ENCODE measurements at regions not wholly inside any gene's neighbourhood (a gene's known extent, or its start where the extent isn't known, plus 50 kb on each side); places are given as distances from the start of the nearest gene placed in this dataset.

DNA sequence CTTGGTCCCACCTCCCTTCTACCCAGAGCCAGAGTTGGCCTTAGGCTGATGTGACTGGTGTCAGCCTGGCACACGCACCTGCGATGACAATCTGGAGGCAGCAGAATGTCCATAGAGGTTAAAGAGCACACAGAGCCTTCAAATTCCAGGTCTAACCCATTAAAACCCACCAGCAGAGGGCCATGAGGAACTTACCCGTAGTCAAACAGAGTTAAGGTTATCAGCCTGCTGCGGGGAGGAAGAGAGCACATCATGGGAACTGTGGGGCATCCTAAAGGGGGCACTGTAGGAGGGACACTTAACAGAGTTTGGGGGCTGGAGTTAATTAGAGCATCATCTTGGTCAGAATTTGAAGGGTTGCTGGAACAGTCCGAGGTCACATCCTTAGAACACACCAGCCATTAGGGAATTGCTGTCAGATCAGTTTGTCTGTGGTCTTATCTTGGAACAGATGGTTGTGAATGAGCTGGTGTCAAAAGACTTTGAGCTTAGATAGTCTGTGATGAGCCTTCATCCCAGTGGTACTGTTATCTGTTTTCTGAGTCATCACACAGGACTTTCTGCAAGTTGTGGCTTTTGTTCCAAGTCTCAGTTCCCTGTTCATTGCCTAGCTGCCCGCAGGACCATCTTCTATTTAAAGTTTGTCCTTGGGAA, 248.6 kb downstream of the LOXHD1 start:
- no peak for DNase-seq (ENCODE audit: low read depth)

DNA sequence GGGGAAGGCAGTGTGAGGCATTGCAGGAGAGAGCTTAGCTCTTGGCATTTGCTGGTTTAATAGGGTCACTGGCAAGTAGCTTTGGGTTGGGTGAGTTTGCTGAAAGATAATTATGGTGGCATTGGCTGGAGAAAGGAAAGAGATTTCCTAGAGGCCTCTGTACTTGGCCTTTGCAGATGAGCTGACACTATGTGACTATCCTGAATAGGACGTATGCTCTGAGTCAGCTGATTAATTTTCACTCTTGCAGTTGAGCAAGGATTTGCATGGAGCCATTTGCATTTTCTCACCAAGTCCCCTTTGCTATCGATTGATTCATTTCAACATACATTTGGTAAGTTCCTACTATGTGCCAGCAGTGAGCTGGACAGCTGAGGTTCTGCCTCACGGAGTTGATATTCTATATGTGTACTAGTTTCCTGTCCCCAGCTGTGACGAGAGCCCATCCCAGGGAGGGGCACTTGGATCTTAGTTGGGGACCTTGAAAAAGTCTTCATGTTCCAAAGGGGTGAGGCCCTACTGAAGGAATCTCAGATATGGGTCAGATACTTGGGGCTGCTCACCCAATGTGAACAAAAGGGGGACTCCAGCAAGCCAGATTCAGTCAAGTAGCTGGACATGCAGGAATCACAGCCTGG, 245.7 kb downstream of the LOXHD1 start:
- DNase-seq (ENCODE audit: low read depth): no peak

DNA sequence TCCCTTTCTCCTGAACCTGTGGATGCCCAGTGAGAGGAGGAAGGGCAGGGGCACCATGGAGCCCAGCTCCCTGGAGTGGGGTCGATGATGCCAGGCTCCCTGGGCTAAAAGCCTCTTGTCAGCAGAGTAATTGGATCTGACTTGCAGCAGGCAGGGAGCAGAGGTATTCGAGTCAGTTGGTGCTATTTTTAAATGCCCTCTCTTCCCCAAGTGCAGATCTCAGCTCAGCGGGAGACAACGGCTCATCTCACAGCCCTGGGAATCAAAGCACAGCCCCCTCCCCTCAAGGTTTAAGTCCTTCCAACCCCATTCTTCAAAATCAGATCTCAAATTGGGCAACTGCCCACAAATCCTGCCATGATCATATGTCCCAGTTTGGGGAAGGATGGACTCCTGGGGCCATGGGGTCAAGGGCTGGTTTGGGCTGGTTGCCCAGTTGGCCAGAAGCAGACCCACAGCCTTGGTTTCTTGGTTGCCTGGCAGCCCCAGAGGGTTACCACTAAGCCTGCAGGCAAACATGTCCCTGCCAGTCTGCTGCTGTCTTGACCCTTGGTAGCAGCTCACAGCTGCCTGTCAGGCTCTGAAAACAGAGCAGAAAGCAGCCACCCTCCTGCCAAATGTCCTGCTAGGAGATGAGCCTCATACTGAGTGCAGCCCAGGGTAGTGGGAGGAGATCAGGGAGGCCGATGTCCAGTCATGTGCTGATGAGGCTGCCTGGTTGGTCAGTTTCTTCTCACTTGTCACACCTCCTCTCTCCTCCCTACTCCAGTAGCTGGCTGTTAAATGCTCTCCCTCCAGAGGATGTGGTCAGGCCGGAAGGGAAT, 244.9 kb downstream of the LOXHD1 start:
- peak; percentile 86 for DNase-seq (ENCODE audit: low read depth)

DNA sequence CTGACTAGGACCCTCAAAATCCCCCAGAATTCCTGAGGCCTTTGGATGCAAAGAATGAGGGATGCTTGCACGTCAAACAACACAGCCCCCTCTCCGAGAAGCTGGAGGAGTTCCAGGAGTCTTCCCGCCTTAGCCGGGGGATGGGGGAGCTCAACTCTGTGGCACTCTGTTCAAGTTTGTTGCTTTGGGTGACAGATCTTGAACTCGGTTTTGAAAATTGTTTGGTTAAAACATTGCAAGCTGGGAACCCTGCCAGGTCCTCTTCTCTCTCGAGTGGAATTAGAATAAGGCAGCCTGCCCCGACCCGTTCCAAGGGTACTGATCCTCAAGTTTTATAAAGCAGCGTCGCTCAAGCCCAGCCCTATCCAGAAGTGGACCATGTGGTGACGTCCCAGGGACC, 244.1 kb downstream of the LOXHD1 start:
- no peak for DNase-seq (ENCODE audit: low read depth)

DNA sequence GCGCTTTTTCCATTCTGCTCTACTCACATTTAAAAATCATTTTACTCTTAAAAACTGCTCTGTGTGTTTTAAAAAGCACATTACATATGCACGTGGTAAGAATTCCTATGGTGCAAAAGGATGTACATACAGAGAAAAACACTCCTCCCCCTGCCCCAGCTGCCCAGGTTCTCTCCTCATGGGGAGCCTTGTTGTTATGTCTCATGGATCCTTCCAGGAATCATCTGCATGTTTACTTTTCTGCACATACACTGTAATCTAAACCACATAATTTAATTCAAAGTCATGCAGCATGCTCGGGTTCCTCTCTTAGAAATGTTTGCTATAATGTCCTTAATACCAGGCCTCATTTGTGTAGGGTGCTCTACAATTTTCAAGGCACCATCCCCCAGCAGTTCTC, 243.3 kb downstream of the LOXHD1 start:
- DNase-seq (ENCODE audit: low read depth): no peak

DNA sequence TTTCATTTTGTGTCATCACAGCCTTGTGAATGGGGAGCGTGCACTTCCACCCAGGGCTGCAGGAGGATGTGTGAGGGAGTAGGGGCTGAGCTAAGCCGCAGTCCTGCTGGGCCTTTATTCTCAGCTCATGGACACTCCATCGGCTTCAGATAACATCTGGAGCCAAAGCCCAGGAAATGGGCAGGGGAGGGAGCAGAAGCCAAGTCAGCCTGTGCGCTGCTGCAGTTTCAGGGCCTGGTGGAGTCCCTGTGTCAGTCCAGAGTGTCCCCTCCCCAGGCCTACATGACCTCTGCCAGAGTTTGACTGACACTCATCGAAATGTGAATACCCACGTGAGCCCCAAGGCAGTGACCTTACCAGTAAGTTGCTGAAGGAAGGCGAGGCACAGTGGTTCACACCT, 242.2 kb downstream of the LOXHD1 start:
- DNase-seq (ENCODE audit: low read depth): no peak

DNA sequence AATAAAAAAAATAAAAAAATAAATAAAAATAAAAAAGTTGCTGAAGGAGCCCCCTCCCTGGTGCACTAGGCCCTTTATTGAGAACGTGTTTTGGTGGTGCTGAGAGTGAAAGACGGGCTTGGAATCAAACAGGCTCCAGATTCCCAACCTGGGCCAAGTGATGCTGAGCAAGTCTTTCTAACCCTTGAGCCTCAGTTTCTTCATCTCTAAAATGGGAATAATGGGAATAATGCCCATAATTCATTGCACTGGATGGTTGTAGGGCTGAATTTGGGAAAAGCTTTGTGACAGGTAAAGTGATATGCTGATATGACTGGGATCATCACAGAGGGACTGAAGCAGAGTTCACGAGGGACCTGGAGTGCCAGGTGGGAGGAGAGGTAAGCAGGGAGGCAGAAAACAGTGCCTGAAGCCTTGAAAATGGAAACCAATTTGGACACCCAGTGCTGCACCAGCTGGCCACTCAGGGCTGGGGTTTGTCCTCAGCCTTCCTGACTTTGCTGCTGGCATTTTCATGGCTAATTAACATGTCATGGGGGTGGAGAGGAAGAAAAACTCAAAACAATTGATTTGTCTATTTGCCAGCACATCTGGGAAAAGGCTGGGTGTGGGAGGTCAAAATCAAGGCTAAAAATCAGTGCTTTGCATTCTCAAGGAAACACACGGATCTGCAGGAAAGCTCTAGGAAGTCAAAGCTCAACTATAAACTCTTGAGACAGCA, 241.3 kb downstream of the LOXHD1 start:
- DNase-seq (ENCODE audit: low read depth): no peak

DNA sequence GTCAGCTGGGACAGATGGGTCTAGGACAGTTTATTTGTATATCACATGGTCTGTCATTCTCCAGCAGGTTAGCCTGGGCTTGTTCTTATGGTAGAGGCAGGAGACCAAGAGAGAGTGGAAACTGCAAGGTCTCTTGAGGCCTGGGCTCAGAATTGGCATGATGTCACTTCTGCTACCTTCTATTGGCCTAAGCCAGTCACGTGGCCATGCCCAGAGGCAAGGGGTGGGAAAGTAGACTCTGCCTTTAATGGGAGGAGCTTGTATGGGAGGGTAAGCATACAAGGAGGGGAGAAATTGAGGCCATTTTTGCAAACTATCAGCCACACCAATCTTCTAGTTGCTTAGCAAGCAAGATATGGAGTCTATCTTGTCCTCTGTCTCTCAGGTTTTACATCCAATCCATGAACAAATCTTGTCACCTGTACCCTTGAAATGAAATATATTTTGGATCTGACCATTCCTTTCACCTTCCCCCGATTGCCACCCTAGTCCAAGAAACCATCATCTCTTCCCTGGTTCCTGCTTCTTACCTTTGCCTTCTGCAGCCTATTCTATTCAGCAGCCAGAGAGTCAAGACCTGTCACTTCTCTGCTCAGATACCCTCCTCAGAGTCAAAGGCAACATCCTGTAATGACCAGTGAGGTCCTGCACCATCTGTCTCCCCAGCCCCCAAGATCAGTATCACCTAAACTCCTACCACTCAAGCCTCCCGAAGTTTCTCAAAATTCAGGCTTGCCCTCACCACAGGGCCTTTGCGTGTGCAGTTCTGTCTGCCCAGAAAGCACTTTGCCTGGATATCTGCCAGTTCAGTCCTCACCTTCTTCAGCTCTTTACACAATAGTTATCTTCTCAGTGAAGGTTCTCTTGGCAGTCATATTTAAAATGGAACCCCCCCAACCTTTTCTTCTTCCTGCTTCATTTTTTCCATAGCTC, 240.0 kb downstream of the LOXHD1 start:
- DNase-seq (ENCODE audit: low read depth): peak; percentile 15

DNA sequence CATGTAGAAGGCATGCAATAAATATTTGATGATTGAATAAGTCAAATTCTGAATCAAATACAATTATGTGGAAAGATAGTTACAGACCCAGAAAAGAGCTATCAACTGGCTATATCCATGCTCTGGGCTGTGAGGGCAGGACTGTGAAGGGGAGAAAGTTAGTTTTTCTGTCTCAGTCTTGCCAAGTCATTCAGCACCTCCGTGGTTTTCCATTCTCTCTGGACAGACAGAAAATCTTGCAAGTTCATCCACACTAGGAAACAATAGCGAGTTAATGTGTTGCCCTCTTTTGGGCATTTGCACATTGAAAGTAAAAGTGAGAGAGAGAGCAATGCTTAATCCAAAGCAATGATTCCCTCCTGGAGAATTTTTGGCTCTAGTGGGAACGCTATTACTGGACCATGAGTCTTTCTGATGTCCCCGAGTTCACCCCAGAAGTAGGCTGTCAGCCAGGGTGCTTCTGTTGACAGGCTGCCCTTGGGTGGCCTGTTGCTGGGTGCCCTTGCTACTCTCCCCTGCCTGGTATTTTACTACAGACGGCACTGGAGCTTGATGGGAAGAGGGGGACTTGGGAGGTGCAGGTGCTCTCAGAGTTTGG, 238.3 kb downstream of the LOXHD1 start:
- DNase-seq (ENCODE audit: low read depth): peak; percentile 89

DNA sequence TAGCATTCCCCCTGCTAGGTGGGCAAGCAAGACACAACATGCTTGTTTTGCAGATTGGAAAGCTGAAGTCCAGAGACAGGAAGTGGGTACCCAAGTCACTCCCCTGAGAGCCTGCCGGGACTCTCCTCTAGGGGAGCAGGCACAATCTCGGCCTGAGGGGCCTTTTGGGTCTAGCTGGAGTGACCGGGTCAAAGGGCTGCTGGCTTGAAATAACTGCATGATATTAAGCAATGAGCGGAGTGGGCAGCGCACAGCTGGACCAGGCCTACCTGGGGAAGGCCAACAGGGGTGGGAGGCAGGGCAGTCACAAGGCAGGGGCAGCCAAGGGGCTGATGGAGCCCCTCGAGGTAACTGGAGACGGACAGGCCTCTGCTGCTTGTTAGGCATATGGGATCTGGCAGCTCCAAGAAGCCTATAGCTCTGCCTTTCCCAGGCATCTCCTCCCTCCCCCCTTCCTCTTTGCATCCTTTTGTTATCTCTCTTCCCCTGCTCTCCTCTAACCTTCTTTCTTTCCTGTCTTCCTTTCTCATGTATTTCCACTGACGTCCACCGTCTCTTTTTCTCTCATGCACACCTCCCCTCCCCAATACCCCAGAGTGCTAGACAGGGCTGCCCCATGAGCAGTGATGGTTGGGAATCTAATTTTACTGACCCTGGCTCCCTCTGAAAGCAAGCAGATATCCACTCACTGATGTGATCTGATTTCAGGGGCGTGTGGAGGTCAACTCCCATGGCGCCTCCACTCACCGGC, 237.5 kb downstream of the LOXHD1 start:
- DNase-seq (ENCODE audit: low read depth): no peak

DNA sequence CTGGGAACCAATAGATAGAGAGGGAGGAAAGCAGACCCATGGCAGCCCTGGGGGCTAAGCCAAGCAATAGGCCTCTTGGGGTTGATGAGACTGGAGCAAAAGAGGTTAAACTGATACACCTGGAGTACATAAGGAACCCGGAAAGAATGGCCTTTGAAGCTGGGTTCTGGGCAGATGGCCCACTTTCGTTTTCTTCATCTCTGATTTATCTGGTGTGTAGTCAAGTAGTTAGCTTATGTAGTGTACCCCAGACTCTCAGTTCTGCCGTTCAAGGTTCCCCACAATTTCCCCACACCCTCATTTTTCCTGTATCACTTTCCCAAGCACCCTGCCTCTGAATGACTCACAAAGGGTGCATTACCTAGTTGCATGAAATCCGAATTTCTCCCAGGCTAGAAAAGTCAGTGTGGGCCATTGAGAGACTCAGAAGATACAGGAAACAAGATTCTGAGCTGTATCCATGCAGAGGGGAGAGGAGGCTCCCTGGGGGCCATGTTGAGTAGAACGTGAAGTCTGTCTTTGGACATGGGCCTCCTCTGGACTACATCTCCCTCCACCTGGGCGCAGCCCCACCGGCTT, 235.0 kb downstream of the LOXHD1 start:
- no peak for DNase-seq (ENCODE audit: low read depth)

DNA sequence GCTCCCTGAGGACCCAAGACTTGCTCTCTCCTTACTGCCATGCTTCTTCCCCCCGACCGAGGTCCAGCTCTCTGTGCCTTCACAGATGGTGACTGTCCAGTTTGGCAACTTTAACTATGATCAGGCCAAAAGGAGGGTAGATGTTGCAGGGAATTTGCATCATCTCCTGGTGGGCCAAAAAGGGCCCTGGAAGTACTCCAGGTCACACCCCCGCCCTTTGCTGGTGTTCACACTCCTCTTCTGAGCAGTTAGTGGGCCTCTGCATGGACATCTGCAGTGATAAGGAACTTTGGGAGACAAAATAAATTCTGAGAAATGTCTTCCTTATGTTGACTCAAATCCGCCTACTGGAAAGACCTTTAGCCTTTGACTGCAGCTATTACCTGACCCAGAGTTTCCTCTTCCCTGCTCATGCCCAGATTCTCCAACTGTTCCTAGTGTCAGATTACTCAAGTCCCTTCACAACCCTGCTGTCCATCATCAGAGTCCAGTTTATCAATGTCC, 234.4 kb downstream of the LOXHD1 start:
- no peak for DNase-seq (ENCODE audit: low read depth)

DNA sequence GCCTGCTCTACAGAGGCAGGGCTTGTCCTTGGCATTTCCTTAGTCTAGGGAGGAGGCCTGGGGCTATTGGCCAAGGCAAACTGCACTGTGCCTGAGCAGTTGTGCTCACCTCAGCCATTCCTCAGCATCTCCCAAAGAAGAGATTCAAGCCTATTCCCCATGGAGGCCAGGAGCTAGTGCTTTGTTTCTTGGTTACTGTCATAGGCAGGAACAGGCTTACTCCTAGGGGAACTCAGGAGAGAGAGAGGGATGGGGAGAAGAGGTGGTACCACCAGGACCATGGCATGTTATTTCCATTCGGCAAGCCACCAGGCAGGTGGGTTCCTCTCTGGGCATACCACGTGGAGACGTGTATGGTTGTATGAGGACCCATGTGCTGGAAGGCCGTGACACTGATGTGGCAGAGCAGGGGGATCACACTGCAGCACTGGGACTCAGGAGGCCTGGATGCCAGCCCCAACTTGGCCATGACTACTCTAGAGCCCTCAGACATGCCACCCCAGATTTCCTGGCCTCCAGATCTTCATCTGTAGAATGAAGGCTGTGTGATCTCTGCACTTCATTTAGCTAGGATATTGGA, 233.7 kb downstream of the LOXHD1 start:
- DNase-seq (ENCODE audit: low read depth): no peak

DNA sequence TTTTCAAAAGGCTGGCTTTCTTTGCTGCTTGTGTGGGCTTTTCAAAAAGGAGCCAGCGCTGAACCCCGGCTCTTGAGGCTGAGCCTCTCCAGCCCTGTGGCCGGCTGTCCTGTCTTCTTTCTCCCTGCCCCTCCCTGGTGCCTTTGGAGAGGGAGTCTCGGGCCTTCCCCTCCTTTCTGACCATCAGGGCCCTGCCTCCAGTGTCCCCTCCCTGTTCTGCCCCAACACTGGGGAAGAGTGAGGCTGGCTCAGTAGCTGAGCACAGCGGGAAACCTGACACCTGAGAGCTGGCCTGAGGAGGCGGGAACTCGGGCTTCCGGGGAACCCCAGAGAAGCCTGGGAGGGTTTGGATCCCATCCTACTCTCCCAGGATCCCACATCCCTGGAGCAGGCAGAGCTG, 232.1 kb downstream of the LOXHD1 start:
- no peak for DNase-seq (ENCODE audit: low read depth)

DNA sequence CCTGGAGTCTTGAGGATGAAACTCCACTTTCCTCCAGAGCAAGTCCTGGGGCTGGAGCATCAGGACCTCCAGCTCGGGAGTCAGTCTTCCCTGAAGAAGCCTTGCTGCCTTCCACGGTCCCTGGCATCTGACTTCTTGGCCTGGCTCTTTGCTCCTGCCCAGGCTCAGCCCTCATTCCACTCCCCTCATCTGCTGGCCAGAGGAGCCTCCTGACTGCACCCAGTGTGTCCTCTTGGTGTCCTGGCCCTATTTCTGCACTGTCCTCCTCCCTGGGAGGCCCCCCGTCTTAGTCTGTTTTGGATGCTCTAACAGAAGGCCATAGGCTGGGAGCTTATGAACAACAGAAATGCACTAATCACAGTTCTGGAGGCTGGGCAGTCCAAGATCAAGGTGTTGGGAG, 231.5 kb downstream of the LOXHD1 start:
- no peak for DNase-seq (ENCODE audit: low read depth)

DNA sequence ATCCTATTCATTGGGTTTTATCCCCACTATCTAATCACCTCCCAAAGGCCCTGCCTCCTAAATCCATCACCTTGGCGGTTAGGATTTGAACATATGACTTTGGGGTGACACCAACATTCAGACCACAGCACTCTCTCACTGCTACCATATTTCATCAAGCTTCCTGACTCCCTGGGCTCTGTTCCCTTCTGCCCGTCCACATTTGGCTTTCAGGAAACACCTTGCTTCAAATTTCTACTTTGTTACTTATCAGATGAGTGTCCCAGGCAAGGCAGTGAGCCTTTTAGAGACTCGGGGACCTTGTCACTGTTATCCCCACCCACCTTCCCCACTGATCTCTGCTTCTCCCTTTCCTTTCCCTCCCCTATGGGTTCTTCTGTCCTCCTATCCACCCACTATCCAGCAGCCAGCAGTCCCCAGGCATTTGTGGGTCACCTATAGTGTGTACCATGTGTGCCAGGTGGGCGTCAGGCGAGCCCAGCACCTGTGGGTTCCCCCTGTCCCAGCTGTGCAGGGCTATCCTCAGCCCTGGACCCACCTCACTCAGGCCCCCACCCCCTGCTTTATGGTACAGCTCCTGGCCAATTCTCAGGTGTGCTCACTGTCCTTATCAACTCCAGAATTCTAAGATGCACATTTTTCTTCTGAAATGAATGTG, 230.9 kb downstream of the LOXHD1 start:
- DNase-seq (ENCODE audit: low read depth): no peak

DNA sequence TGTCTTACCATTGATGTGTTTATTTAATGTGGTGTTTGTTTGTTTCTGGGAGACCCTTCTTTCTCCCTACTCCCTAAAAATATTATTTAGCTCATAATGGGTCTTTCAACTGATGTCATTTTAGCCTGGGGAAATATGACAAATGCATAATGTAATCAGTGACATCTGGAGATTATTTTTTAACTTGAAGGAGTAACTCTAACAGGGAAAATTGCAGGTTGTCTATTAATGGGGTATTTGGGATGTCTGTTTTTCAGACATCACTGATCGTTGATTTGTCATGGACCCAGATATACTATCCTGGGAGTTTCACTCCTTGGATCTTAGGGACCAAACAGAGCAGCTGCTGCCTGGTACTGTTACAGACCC, 230.4 kb downstream of the LOXHD1 start:
- DNase-seq (ENCODE audit: low read depth): no peak

Measured in renal cortical epithelial cell (primary cell).